Tibial nerve (tissue), 4 donors: ENCODE measurements at regions not wholly inside any gene's neighbourhood (a gene's known extent, or its start where the extent isn't known, plus 50 kb on each side); places are given as distances from the start of the nearest gene placed in this dataset.

Source experiments
- DNase-seq, 2 donors: peaks; one replicate each; pipeline ENCODE4 v3.0.0-alpha.2; 2019; ENCODE audit warnings: low spot score in 2 of 2
- H3K27ac ChIP-seq, 4 donors: fragments of 200-600 bp; sonication (generic) in 3 of 4; one replicate each; pipeline ENCODE4 v1.5.1; 2017 to 2019; ENCODE audit warnings: mild to moderate bottlenecking in 1 of 4
- H3K27me3 ChIP-seq, 2 donors: fragments of 200-600 bp; sonication (generic) in 1 of 2; one replicate each; pipeline versions ENCODE4 v1.5.1 to v1.6.0; 2017 to 2019
- H3K36me3 ChIP-seq, 3 donors: fragments of 200-600 bp; sonication (generic); one replicate each; pipeline ENCODE4 v1.5.1; 2018 to 2019
- H3K4me1 ChIP-seq, 4 donors: fragments of 200-600 bp; sonication (generic) in 3 of 4; one replicate each; pipeline ENCODE4 v1.5.1; 2017 to 2019
- H3K4me3 ChIP-seq, 4 donors: fragments of 200-600 bp; sonication (generic) in 3 of 4; one replicate each; pipeline ENCODE4 v1.5.1; 2017 to 2019; ENCODE audit warnings: mild to moderate bottlenecking in 1 of 4, moderate library complexity in 1 of 4
- H3K9me3 ChIP-seq, 4 donors: fragments of 200-600 bp; sonication (generic) in 3 of 4; one replicate each; pipeline ENCODE4 v1.5.1; 2017 to 2019
- EP300 ChIP-seq, 2 donors: sonication (generic); formaldehyde crosslinking; IDR thresholded peaks; one replicate each; pipeline ENCODE4 v1.6.1; 2017; ENCODE audit warnings: antibody characterized with exemption in 2 of 2, mild to moderate bottlenecking in 1 of 2
- POLR2A ChIP-seq, 2 donors: fragments of 450-650 bp; IDR thresholded peaks; one replicate each; pipeline ENCODE4 v1.6.1; 2017; ENCODE audit warnings: antibody characterized with exemption in 2 of 2, mild to moderate bottlenecking in 2 of 2, moderate library complexity in 2 of 2
- WGBS, 2 donors: methylation state at CpG; one replicate each; pipeline ENCODE4 v1.1.5; 2018; 5-methylcytosine and 5-hydroxymethylcytosine counted together
- TF ChIP-seq, protein P1 (sequence below), 5 experiments: fragments of 200-600 bp in 3 of 5; fragments of 450-650 bp in 2 of 5; sonication (generic) in 3 of 5; IDR thresholded peaks; one replicate each; pipeline ENCODE4 v1.5.1; 2016 to 2019; ENCODE audit warnings: antibody characterized with exemption in 5 of 5, mild to moderate bottlenecking in 3 of 5, moderate library complexity in 2 of 5

DNA sequence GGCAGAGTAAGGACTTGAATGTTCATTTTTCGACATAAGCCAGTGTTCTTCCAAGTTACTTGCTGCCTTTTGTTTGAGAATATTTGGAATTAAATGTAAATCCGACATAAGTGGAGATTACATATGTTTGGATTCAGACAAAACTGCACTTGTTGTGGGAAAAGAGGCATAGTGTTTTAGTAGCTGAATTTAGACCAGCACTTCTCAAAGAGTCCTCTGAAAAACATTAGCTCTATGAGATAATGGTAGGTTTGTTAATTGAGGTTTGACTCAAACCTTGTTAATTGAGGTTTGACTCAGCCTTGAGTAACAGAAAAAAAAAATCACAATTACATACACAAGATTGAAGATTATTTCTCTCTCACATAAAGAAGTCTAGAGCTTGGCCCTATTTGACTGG, 132.5 kb downstream of the NSUN3 start:
- no peaks in the 10 kb centered on the region for H3K36me3 ChIP-seq
- WGBS, 2 donors: 70 to 79% methylated on average over 2 of the region's 2 CpGs

DNA sequence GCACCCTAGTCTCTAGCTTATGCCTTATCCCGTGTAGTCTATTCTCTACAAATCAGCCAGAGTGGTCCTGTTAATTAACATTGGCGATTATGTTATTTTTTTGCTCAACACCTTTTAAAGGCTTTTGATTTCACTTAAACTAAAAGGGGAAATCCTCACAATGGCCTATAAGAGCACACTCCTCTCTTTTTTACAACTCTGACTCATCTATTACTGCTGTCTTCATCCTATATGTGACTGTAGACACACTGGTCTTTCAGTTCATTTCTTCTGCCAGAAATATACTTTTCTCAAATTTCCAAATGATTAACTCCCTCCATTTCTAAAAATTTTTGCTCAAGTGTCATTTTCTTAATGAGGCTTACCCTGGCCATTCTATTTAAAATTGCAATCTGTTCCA, 143.4 kb downstream of the NSUN3 start:
- Histone ChIP-seq H3K27ac (no peak overlapping the region), H3K36me3 (no peaks in the 10 kb centered on the region), H3K4me1 (no peaks in the 10 kb centered on the region), H3K9me3 (no peaks in the 10 kb centered on the region), H3K4me3 (no peak overlapping the region), H3K27me3 (no peaks in the 10 kb centered on the region)
- 95 to 97% methylated on average over 2 of the region's 2 CpGs for WGBS, 2 donors
- TF ChIP-seq POLR2A (IDR thresholded peaks at IDR 0.05) (no peak), EP300 (IDR thresholded peaks at IDR 0.05) (no peak)
- TF ChIP-seq, protein P1, sequence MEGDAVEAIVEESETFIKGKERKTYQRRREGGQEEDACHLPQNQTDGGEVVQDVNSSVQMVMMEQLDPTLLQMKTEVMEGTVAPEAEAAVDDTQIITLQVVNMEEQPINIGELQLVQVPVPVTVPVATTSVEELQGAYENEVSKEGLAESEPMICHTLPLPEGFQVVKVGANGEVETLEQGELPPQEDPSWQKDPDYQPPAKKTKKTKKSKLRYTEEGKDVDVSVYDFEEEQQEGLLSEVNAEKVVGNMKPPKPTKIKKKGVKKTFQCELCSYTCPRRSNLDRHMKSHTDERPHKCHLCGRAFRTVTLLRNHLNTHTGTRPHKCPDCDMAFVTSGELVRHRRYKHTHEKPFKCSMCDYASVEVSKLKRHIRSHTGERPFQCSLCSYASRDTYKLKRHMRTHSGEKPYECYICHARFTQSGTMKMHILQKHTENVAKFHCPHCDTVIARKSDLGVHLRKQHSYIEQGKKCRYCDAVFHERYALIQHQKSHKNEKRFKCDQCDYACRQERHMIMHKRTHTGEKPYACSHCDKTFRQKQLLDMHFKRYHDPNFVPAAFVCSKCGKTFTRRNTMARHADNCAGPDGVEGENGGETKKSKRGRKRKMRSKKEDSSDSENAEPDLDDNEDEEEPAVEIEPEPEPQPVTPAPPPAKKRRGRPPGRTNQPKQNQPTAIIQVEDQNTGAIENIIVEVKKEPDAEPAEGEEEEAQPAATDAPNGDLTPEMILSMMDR (IDR thresholded peaks at IDR 0.05): no peak
- DNase-seq: no peak

More for the DNA sequence above, 132.5 kb downstream of the NSUN3 start:
- Histone ChIP-seq H3K4me3 (no peak overlapping the region), H3K9me3 (peaks cover 0 to 3% (median 0%) of the 10 kb centered on the region in 4 donors), H3K4me1 (no peaks in the 10 kb centered on the region), H3K27ac (no peak overlapping the region), H3K27me3 (no peaks in the 10 kb centered on the region)
- no peak for TF ChIP-seq POLR2A (IDR thresholded peaks at IDR 0.05)
- TF ChIP-seq EP300 (IDR thresholded peaks at IDR 0.05): no peak
- TF ChIP-seq, protein P1 (IDR thresholded peaks at IDR 0.05): no peak
- no peak for DNase-seq

DNA sequence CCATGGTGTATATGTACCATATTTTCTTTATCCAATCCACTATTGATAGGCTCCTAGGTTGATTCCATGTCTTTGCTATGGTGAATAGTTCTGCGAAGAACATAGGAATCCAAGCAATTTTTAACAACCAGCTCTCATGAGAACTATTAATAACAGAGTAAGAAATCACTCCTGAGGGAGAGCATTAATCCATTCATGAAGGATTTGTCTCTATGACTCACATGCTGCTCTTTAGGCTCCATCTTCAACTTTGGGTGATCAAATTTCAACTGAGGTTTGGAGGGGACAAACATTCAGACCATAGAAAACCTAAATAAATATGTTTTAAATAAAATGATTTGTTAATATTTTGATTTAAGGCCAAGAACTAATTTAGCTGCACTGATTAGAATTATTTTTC, 147.4 kb downstream of the NSUN3 start:
- DNase-seq: no peak
- Histone ChIP-seq H3K4me3 (no peak overlapping the region), H3K27me3 (no peaks in the 10 kb centered on the region), H3K4me1 (no peaks in the 10 kb centered on the region), H3K9me3 (no peaks in the 10 kb centered on the region), H3K36me3 (no peaks in the 10 kb centered on the region), H3K27ac (no peak overlapping the region)
- WGBS, 2 donors: 75 to 81% methylated on average over 1 of the region's 1 CpG
- TF ChIP-seq EP300 (IDR thresholded peaks at IDR 0.05): no peak
- TF ChIP-seq, protein P1 (IDR thresholded peaks at IDR 0.05): no peak
- no peak for TF ChIP-seq POLR2A (IDR thresholded peaks at IDR 0.05)

DNA sequence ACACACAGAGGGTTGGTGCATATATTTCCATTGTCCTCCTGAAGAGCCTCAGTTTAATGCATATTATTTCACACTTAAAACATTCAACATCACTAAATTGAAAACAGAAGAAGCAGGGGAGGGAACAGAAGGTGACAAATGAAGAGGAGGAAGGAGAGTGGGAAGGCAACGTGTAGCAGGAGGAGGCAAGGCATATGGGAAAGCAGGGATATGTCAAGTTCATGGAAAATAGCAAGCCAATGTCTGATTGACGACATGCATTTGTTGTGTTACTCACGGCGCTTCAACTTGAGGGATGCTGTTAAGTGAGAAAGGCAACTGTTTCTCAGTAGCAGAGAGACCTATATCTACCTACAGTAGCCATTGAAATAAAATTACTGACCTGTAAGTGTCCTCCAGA, 154.5 kb downstream of the NSUN3 start:
- 70 to 75% methylated on average over 4 of the region's 4 CpGs for WGBS, 2 donors

GRCh38 chr3:94220426-94220825, 157.6 kb downstream of the NSUN3 start:
- H3K27ac ChIP-seq: no peak overlapping the region
- WGBS, 2 donors: 72 to 80% methylated on average over 2 of the region's 2 CpGs
- H3K27me3 ChIP-seq: no peaks in the 10 kb centered on the region
- H3K36me3 ChIP-seq: no peaks in the 10 kb centered on the region
- H3K9me3 ChIP-seq: peaks cover 0 to 15% (median 0%) of the 10 kb centered on the region in 4 donors
- no peak for DNase-seq
- H3K4me3 ChIP-seq: no peak overlapping the region
- TF ChIP-seq, protein P1 (IDR thresholded peaks at IDR 0.05): no peak
- TF ChIP-seq POLR2A (IDR thresholded peaks at IDR 0.05): no peak
- peaks cover 0 to 2% (median 0%) of the 10 kb centered on the region in 4 donors for H3K4me1 ChIP-seq

More for the DNA sequence above, 154.5 kb downstream of the NSUN3 start:
- Histone ChIP-seq H3K9me3 (peaks cover 0 to 5% (median 0%) of the 10 kb centered on the region in 4 donors), H3K4me1 (no peaks in the 10 kb centered on the region), H3K27ac (no peak overlapping the region), H3K36me3 (no peaks in the 10 kb centered on the region), H3K27me3 (no peaks in the 10 kb centered on the region), H3K4me3 (no peak overlapping the region)
- no peak for TF ChIP-seq POLR2A (IDR thresholded peaks at IDR 0.05)
- TF ChIP-seq EP300 (IDR thresholded peaks at IDR 0.05): no peak
- TF ChIP-seq, protein P1 (IDR thresholded peaks at IDR 0.05): no peak
- no peak for DNase-seq
